ENCODE measurements at regions not wholly inside any gene's neighbourhood (a gene's known extent, or its start where the extent isn't known, plus 50 kb on each side); places are given as distances from the start of the nearest gene placed in this dataset.
"Not testable (repeated sequence)": the region's sequence is repeated elsewhere in the genome, so short reads cannot be mapped to it uniquely, and the experiment has no call there.

GRCh38 chr2:160615706-160616105 lies 122.1 kb upstream of the RBMS1 start:
- no peak for DNase-seq (ENCODE audit: low read depth in 1 of 2, low spot score in 1 of 2)
- TF ChIP-seq REST (IDR thresholded peaks at IDR 0.05; ENCODE audit: insufficient replicate concordance, low read depth) (no peak), SPI1 (IDR thresholded peaks at IDR 0.05; ENCODE audit: borderline replicate concordance, low read depth) (no peak), GABPA (IDR thresholded peaks at IDR 0.05; ENCODE audit: low read depth) (no peak), POLR2AphosphoS5 (IDR thresholded peaks at IDR 0.05; ENCODE audit: low read depth) (no peak)
- TF ChIP-seq, protein P1, sequence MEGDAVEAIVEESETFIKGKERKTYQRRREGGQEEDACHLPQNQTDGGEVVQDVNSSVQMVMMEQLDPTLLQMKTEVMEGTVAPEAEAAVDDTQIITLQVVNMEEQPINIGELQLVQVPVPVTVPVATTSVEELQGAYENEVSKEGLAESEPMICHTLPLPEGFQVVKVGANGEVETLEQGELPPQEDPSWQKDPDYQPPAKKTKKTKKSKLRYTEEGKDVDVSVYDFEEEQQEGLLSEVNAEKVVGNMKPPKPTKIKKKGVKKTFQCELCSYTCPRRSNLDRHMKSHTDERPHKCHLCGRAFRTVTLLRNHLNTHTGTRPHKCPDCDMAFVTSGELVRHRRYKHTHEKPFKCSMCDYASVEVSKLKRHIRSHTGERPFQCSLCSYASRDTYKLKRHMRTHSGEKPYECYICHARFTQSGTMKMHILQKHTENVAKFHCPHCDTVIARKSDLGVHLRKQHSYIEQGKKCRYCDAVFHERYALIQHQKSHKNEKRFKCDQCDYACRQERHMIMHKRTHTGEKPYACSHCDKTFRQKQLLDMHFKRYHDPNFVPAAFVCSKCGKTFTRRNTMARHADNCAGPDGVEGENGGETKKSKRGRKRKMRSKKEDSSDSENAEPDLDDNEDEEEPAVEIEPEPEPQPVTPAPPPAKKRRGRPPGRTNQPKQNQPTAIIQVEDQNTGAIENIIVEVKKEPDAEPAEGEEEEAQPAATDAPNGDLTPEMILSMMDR (IDR thresholded peaks at IDR 0.05; ENCODE audit: insufficient read depth, low read length), result no peak
- no peak overlapping the region for H3K27ac ChIP-seq (replicated peaks)
- no peak overlapping the region for H3K4me3 ChIP-seq (replicated peaks; ENCODE audit: insufficient read depth, low read length)
- no peaks in the 10 kb centered on the region for H3K27me3 ChIP-seq (ENCODE audit: insufficient read depth, poor library complexity, severe bottlenecking)

GRCh38 chr2:160616149-160616548 lies 122.5 kb upstream of the RBMS1 start:
- DNase-seq (ENCODE audit: low read depth in 1 of 2, low spot score in 1 of 2), result no peak
- TF ChIP-seq POLR2AphosphoS5 (IDR thresholded peaks at IDR 0.05; ENCODE audit: low read depth), result no peak
- TF ChIP-seq, protein P1 (IDR thresholded peaks at IDR 0.05; ENCODE audit: insufficient read depth, low read length), result no peak
- no peak for TF ChIP-seq REST (IDR thresholded peaks at IDR 0.05; ENCODE audit: insufficient replicate concordance, low read depth)
- no peak for TF ChIP-seq GABPA (IDR thresholded peaks at IDR 0.05; ENCODE audit: low read depth)
- no peak for TF ChIP-seq SPI1 (IDR thresholded peaks at IDR 0.05; ENCODE audit: borderline replicate concordance, low read depth)
- H3K27ac ChIP-seq (replicated peaks), result no peak overlapping the region
- no peak overlapping the region for H3K4me3 ChIP-seq (replicated peaks; ENCODE audit: insufficient read depth, low read length)
- H3K27me3 ChIP-seq (ENCODE audit: insufficient read depth, poor library complexity, severe bottlenecking), result no peaks in the 10 kb centered on the region

DNA sequence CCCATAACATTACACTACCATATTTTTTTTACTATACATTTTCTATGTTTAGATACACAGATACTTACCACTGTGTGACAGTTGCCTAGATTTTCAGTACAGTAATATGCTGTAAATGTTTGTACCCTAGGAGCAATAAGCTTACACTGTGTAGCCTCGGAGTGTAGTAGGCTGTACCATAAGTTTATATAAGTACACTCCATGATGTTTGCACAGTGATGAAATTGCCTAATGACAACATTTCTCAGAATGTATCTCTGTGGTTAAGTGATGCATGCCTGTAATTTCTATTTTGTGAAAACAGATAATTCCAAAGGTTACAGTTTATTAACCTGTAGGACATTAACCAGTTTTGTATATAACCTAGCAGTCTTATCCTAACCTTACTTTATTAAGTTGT lies 128.1 kb upstream of the RBMS1 start:
- H3K27ac ChIP-seq (replicated peaks), result no peak overlapping the region
- DNase-seq (ENCODE audit: low read depth in 1 of 2, low spot score in 1 of 2), result no peak
- no peaks in the 10 kb centered on the region for H3K27me3 ChIP-seq (ENCODE audit: insufficient read depth, poor library complexity, severe bottlenecking)
- TF ChIP-seq REST (IDR thresholded peaks at IDR 0.05; ENCODE audit: insufficient replicate concordance, low read depth) (no peak), POLR2AphosphoS5 (IDR thresholded peaks at IDR 0.05; ENCODE audit: low read depth) (no peak), SPI1 (IDR thresholded peaks at IDR 0.05; ENCODE audit: borderline replicate concordance, low read depth) (no peak), GABPA (IDR thresholded peaks at IDR 0.05; ENCODE audit: low read depth) (no peak)
- TF ChIP-seq, protein P1 (IDR thresholded peaks at IDR 0.05; ENCODE audit: insufficient read depth, low read length), result no peak
- no peak overlapping the region for H3K4me3 ChIP-seq (replicated peaks; ENCODE audit: insufficient read depth, low read length)

GRCh38 chr2:160628020-160628637 lies 134.5 kb upstream of the RBMS1 start:
- not testable (repeated sequence) for H3K27me3 ChIP-seq (ENCODE audit: insufficient read depth, poor library complexity, severe bottlenecking); H3K4me3 ChIP-seq (replicated peaks; ENCODE audit: insufficient read depth, low read length); DNase-seq (ENCODE audit: low read depth in 1 of 2, low spot score in 1 of 2); H3K27ac ChIP-seq (replicated peaks)
